ENCODE measurements at regions not wholly inside any gene's neighbourhood (a gene's known extent, or its start where the extent isn't known, plus 50 kb on each side); places are given as distances from the start of the nearest gene placed in this dataset.

DNA sequence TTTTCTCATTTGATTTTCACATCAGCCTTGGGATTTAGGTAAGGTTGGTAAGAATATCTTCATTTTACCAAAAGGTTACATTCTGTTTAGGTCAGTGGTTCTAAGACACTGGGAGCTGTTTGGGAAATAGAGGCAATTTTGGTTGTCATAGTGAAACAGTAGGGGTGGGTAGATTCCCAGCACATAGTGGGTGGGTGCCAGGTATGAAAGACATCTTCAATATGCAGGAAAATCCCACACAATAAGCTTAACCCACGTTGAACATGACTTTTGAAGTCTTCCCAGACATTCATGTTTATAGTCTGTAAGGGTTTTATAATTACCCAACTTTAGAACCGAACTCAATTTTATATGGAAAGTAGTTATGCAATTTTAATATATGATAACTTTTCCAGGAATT is 249.6 kb downstream of the SNCA start:
- TF ChIP-seq, protein P1, sequence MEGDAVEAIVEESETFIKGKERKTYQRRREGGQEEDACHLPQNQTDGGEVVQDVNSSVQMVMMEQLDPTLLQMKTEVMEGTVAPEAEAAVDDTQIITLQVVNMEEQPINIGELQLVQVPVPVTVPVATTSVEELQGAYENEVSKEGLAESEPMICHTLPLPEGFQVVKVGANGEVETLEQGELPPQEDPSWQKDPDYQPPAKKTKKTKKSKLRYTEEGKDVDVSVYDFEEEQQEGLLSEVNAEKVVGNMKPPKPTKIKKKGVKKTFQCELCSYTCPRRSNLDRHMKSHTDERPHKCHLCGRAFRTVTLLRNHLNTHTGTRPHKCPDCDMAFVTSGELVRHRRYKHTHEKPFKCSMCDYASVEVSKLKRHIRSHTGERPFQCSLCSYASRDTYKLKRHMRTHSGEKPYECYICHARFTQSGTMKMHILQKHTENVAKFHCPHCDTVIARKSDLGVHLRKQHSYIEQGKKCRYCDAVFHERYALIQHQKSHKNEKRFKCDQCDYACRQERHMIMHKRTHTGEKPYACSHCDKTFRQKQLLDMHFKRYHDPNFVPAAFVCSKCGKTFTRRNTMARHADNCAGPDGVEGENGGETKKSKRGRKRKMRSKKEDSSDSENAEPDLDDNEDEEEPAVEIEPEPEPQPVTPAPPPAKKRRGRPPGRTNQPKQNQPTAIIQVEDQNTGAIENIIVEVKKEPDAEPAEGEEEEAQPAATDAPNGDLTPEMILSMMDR (IDR thresholded peaks at IDR 0.05; ENCODE audit: low read depth, low read length): no peak
- no peak for TF ChIP-seq EZH2phosphoT487 (IDR thresholded peaks at IDR 0.05; ENCODE audit: low read depth)
